Loucy (cell line): ENCODE measurements at regions not wholly inside any gene's neighbourhood (a gene's known extent, or its start where the extent isn't known, plus 50 kb on each side); places are given as distances from the start of the nearest gene placed in this dataset.

Experiments used
- CTCF ChIP-seq: fragments of 200-600 bp; sonication (generic); conservative IDR thresholded peaks from 2 replicates; pipeline ENCODE4 v1.5.1; 2014; ENCODE audit warnings: mild to moderate bottlenecking, antibody characterized with exemption, low read length
- EZH2phosphoT487 ChIP-seq: fragments of 200-600 bp; IDR thresholded peaks from 2 replicates; pipeline ENCODE4 v1.6.1; 2018; ENCODE audit warnings: antibody characterized with exemption, mild to moderate bottlenecking, moderate library complexity, borderline replicate concordance

GRCh38 chr12:46907791-46908190 lies 82.0 kb upstream of the SLC38A4 start:
- TF ChIP-seq CTCF (no peak), EZH2phosphoT487 (no peak)
